GM18861 (cell line): ENCODE measurements at regions not wholly inside any gene's neighbourhood (a gene's known extent, or its start where the extent isn't known, plus 50 kb on each side); places are given as distances from the start of the nearest gene placed in this dataset.
"Not testable (repeated sequence)": the region's sequence is repeated elsewhere in the genome, so short reads cannot be mapped to it uniquely, and the experiment has no call there.

ENCODE experiments used
- ATAC-seq: cut with Tn5 transposase; IDR thresholded peaks from one replicate; pipeline ENCODE4 v1.9.1; 2021; ENCODE audit not compliant: unreplicated experiment

DNA sequence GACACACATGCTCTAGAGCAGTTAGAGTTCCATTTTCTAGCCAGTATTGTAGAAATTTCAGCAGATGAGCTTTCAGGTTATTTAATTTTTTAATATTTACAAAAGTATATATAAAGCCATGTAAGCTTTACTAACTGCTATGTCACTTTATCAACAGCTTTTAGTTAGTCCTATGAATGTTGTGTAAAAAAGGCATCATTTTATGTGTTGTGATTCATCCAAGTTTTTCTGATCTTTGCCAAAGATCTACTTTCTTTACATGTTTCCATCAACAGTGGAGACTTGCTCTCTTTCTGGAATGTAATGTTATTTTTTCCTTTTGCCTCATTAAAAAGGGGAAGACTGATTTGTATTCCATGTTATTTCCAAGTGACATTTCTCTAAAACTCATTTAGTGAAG, 125.2 kb upstream of the TFPI start:
- no peak for ATAC-seq

DNA sequence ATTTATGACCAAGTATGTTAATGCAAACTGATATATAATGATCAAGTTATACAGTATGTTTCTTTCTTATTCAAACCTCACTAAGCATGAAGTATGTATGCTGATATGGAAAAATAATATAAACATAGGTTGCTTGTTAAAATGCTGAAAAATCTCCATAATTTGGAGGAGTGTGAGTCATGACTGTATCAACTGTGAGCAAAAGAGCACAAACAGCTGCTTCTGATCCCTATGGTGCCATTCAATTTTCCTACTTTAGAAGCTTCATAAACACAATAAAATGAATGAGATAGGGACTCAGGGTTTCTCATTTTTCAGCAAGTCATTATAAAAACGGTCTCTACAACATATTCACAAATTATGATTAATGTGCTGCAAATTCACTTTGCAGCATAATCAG, 129.9 kb upstream of the TFPI start:
- ATAC-seq: no peak

DNA sequence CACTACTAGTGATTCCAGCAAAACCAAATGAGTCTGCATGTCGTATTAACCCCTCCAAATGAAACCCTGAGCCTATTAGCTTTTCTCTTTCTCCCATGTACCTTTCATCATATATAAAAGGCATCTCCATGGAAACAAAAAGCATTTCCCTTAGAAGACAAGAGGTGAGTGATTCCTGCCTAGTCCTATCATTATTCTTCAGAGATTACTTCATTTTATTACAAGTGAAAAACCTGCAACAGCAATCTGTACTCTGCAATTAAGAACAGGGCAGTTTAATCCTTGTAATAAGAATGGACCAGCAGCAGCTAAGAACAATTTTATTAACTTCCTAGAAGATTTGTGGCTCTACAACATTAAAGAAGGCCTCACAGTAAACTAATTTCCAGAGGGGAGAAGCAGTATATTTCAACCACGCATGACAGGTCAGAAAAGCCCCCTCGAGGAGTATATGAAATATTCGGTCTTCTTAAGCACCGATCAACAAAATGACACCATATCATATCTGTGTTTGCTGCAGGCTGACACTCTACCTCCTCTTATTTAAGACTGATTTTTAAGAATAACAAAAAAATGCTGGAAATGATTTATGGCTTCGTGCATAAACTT, 132.3 kb upstream of the TFPI start:
- ATAC-seq: no peak

DNA sequence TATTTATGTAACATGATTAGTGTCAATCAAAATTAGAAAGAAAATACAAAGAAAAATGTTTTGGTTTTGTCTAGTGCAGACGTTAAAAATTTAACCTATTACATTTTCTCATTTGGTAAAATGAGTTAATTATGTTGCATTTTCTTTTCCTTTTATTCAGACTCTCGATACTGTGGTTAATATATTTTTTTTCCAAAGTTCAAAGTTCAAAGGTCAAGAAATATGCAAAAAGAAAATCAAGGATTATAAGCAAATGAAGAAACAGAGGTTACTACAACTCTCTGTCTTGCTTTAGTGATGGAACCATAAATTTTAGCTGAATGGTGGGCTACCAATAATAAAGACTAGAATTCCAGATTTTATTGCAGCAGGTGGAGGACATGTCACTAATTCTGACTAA, 133.3 kb upstream of the TFPI start:
- no peak for ATAC-seq

DNA sequence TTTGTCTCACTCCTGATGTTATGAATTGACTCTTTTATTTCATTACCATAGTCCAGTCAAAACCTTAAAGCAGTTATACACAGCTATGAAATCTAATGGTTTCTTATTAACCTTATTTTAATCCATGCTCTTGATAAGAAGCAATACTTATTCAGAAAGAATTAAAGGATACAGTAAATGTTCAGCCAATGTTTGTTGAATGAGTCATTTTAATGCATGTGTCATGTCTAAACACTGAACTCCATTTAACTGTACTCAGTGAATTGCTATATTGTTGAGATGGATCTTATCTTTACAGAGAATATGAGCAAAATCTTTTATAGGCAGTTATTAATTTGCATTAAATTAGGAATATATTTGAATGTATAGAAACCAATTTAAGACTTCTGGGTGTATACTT, 135.1 kb upstream of the TFPI start:
- no peak for ATAC-seq

DNA sequence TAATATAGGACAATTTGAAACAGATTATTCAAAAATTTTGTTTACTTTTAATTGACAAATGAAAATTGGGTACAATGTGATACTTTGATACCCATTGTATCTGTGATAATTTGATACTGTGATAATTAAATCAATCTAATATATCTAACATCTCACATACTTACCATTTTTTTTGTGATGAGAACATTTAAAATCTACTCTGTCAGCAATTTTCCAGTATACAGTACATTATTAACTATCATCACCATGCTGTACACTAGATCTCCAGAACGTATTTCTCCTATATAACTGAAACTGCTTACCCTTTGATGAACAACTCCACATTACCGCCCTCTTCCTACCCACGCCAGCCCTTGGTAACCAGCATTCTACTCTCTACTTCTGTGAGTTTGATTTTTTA, 139.7 kb upstream of the TFPI start:
- ATAC-seq: no peak

DNA sequence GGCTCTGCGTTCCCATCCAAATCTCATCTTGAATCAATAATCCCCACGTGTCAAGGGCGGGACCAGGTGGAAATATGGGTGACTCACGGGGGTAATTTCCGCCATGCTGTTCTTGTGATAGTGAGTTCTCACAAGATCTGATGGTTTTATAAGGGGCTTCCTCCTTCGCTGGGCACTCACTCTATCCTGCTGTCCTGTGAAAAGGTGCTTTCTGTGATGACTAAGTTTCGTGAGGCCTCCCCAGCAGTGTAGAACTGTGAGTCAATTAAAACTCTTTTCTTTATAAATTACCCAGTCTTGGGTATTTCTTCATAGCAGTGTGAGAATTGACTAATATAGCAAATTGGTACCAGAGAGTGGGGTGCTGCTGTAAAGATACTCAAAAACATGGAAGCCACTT, 142.4 kb upstream of the TFPI start:
- ATAC-seq: not testable (repeated sequence)

DNA sequence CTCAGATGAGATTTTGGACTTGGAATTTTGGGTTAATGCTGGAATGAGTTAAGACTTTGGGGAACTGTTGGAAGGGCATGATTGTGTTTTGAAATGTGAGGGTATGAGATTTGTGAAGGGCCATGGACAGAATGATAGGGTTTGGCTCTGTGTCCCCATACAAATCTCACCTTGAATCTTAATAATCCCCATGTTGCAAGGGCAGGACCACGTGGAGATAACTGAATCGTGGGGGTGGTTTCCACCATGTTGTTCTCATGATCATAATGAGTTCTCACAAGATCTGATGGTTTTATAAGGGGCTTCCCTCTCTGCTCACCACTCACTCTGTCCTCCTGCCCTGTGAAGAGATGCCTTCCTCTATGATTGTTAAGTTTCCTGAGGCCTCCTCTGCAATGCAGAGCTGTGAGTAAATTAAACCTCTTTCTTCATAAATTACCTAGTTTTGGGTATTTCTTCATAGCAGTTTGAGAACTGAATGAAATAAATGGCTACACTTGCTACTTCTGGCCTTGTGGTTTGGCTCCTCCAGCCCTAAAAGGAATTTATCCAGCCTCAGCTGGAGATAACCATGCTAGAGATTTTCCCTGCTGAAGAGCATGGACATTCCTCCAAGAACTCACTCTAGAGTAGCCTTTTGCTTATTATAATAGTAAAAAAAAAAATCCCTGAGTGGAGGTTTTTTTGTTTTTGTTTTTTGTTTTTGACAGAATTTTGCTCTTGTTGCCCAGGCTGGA, 144.3 kb upstream of the TFPI start:
- ATAC-seq: no peak

DNA sequence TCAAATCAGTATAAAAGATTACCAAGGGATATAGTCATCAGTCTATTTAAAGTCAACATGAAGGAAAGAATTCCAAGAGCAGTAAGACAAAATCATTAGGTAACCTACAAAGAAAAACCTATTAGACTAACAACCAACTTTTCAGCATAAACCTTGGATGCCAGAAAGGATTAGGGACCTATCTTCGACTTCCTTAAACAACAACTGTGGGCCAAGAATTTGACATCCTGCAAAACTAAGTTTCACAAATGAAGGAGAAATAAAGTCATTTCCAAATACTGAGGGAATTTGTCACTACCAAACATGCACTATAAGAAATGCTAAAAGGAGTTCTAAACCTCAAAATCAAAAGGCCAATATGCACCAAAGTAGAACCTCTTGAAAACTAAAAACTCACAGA, 147.9 kb upstream of the TFPI start:
- no peak for ATAC-seq

DNA sequence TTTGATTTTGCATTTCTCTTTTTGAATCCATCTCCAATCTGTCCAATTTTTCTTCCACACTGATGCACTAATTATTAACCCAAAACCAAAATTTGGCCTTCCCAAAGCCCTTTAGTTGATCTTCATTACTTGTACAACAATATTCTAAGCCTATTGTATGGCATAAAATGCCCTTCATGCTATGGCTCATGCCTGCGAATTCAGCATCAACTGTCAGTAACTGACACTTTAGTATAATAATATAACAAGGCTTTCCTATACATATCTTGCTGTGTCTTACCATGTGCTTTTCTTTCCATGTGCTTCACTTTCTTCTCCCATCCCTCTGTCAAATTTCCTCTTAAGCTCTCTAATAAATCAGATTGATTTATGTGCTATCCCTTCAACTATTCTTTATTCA, 154.0 kb upstream of the TFPI start:
- ATAC-seq: no peak

DNA sequence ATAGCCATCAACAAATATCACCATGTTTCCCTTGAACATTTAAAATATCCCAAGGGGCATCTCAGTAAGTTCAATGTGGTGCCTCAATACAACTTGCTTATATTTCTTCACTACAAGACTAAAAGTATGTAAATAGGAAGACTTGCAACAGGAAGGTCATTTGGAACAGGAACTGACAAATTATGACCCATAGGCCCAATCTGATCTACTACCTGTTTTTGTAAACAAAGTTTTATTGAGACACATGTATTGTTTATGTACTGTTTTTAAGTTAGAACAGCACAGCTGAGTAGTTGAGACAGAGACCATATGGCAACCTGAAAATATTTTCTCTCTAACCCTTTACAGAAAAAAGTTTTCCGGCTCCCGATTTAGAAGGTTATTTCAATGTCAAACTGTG, 154.8 kb upstream of the TFPI start:
- ATAC-seq: no peak

DNA sequence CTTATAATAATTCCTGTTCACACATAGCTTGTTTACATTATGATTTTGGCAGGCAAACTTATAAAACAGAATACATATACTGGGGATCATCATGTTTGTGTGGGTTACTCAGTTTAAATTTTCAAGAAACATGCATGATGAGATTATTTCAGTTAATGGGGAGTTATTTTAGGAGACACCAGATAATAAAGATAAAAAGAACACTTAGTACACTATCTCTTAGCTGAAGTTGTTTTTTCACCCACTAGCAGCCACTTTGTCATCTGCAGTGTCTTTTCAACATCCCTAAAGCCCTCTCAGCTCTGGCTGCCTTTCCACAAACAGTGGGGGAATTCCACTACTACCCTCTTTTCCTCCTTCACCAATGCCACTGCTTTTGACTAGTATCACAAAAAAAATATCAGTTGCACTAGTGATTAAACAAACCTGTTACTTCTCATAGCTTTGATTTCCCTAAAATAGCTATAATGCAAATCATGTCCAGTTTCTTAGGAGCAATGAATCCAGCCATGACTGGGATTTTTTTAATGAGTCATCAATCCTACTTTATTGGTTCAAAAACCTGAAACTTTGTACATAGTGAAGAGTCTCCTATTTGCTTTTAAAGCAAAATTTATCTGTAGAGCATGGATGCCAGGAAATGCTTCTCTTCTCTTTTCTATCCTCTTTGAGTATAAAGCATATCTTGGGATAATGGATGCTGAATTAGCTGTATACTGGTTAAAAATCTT, 156.7 kb upstream of the TFPI start:
- ATAC-seq: no peak

DNA sequence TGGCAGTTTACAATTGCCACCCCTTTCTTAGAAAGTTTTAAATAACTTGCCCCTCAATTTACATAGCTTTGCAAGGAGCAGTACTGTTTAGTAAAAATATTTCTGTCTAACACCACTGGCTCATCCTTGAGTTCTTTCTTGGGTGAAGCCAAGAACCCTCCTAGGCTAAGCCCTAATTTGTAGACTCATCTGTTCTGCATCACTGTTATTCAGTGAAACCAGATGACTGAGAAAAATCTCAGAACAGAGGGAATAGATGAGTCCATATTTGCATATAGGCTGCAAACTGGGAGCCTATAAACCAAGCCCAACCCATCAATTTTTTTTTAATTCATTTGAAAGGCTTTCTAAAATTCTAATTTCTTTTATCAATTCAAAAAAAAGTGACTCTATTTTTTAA, 161.4 kb upstream of the TFPI start:
- ATAC-seq: no peak

DNA sequence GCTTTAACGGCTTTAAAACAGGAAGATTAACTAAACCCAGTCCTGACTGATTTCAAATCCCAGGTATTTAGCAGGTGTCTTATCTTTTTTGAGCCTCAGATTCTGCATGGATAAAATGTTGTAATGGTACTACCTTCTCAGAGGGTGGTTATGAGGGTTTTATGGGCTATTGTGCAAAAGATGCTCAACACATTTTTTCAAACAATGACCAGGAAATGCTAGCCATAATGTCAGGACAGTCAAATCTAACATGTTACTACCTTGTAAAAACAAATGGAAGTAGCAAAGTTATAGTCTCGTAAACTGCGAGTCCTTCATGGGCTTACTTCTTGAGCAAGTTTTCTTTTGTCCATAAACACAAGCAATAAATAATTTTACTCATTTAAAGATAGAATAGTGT, 162.1 kb upstream of the TFPI start:
- ATAC-seq: no peak

DNA sequence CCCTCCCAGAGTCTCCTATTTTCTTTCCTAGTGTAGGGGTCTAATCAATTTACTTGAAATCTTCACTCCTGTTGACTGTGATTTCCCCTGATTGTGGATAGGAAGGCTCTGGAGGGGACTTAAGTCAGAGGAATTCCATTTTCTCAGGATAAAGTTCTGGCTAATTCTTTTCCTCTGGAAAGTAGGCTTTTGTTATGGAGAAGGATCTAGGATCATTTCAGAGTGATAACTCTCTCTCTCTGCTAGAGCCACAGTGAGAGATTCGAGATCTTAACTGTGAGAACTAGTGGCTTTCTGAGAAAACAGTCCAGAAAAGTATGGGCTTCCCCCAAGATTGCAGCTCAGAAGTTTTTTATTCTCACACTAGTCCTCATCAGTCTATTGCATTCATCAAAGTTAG, 163.9 kb upstream of the TFPI start:
- no peak for ATAC-seq

DNA sequence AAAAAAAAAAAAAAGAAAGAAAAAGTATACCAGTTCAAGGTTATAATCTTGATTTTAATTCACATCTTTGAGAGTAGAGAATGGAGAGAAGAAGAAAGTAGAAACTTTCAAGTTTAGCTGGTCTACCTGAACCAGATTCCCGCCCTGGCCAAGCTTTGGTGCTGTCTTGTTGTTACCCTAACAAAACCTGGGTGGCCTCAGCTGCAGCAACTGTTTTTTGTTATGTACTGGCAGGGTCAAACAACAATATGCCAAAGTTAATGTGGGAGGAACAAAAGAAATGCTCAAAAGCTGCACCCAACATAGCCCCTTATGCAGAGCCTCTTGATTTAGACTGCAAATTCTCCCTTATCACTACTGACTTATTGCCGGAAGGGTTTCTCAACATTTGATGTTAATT, 165.3 kb upstream of the TFPI start:
- ATAC-seq: no peak

DNA sequence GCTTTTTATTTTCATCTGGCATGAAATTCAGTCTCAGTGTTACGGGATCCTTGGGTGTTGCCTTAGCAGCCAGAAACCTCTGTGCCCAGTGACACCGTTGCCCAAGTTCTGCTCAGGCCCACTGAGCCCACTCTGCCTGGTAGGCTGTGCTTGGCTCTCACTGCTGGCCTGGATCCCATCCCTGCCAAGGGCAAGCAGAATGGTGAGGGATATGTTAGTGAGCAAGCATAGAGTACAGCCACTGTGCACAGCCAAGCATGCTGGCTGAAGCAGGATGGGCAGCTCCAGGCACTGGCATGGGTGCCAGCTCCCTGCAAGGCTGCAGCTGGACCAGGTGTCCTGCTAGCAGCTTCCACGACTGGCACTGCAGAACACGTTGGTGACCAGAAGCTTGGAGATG, 194.7 kb upstream of the TFPI start:
- ATAC-seq: no peak

DNA sequence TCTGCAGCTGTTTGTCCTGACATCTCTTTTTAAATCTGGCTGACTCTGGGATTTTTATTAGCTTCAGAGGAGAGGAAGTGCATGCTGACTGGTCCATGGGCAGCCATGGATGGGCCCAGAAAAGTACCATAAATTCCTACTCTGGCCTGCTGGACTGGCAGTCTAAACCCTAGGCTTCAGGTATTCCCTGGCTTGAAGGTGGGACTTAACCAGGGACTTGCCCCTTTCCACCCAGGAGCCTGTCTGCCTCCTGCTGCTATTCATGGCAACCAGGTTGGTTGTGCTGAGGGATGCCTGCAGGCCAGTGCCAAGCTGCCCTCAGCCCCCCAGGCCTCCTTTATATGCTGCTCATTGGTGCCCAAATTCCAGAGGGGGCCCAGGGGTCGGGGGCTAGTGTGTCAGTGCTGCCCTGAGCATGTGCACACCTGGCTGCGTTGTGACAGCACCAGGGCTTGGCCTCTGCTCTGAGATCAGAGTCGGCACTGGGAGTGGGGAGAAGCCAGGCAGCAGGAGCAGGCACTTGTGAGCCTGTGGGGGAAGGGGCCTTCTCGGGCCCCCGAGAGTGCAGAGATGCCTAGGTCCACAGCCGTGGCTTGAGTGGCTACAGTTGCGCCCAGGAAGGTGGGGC, 195.7 kb upstream of the TFPI start:
- no peak for ATAC-seq

DNA sequence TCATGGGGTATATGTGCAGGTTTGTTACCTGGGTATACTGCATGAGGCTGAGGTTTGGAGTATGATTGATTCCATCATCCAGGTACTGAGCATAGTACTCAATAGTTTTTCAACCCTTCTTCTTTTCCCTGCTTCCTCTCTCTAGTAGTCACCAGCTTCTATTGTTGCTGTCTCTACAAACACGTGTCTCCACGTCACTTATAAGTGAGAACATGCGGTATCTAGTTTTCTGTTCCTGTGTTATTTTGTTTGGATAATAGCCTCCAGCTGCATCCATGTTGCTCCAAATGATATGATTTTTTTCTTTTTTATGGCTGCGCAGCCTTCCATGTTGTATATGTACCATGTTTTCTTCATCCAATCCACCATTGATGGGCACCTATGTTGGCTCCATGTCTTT, 214.8 kb upstream of the TFPI start:
- no peak for ATAC-seq

DNA sequence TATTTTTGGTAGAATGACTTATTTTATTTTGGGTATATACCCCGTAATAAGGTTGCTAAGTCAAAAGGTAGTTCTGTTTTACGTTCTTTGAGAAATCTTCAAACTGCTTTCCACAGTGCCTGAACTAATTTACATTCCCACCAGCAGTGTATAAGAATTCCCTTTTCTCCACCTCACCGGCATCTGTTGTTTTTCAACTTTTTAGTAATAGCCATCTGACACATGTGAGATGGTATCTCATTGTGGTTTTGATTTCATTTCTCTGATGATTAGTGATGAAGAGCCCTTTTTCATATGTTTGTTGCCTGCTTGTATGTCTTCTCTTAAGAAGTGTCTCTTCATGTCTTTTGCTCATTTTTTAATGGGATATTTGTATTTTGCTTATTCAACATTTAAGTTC, 215.2 kb upstream of the TFPI start:
- no peak for ATAC-seq

DNA sequence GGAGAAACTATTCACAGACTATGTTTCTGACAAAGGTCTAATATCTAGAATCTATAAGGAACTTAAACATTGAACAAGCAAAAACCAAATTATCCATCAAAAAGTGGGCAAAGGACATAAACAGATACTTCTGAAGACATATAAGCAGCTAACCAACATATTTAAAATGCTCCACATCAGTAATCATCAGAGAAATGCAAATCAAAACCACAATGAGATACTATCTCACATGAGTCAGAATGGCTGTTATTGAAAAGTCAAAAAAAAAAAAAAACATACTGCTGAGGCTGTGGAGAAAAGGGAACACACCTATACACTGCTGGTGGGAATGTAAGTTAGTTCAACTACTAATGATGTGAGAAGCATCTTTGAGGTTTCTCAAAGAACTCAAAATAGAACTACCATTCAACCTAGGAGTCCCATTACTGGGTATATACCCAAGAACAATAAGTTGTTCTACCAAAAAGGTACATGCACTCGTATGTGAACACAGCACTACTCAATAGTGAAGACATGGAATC, 220.4 kb upstream of the TFPI start:
- ATAC-seq: peak; percentile 53

DNA sequence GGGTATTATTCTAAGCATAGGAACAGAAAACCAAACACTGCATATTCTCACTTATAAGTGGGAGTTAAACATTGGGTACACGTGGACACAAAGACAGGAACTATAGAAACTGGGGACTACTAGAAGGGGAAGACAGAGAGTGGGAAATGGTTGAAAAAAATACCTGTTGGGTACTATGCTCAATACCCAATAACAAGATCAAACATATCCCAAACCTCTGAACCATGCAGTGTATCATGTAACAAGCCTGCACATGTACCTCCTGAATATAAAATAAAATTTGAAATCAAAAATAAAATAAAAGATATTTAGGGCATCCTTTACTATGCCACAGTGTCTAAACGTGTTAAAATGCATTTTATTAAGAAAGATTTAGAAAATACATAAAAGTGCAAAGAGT, 221.0 kb upstream of the TFPI start:
- ATAC-seq: no peak
